GM12865 (cell line): ENCODE measurements at regions not wholly inside any gene's neighbourhood (a gene's known extent, or its start where the extent isn't known, plus 50 kb on each side); places are given as distances from the start of the nearest gene placed in this dataset.

ENCODE experiments used
- DNase-seq: peaks from one replicate; pipeline ENCODE4 v3.0.0; 2010; ENCODE audit warnings: low read depth
- H3K4me3 ChIP-seq: 2 replicates; pipeline ENCODE4 v1.5.1; 2011; ENCODE audit warnings: mild to moderate bottlenecking, low read depth, low read length, control low read depth
- TF ChIP-seq, protein P1 (sequence below): IDR thresholded peaks from 2 replicates; pipeline ENCODE4 v1.5.1; 2011; ENCODE audit warnings: low read length, control low read depth, low read depth, inconsistent platforms; ENCODE audit not compliant: insufficient read depth; ENCODE audit errors: missing control alignments

GRCh38 chr11:92916299-92916698 is 53.2 kb upstream of the MTNR1B start:
- no peak for DNase-seq
- no peak overlapping the region for H3K4me3 ChIP-seq
- TF ChIP-seq, protein P1, sequence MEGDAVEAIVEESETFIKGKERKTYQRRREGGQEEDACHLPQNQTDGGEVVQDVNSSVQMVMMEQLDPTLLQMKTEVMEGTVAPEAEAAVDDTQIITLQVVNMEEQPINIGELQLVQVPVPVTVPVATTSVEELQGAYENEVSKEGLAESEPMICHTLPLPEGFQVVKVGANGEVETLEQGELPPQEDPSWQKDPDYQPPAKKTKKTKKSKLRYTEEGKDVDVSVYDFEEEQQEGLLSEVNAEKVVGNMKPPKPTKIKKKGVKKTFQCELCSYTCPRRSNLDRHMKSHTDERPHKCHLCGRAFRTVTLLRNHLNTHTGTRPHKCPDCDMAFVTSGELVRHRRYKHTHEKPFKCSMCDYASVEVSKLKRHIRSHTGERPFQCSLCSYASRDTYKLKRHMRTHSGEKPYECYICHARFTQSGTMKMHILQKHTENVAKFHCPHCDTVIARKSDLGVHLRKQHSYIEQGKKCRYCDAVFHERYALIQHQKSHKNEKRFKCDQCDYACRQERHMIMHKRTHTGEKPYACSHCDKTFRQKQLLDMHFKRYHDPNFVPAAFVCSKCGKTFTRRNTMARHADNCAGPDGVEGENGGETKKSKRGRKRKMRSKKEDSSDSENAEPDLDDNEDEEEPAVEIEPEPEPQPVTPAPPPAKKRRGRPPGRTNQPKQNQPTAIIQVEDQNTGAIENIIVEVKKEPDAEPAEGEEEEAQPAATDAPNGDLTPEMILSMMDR: no peak

DNA sequence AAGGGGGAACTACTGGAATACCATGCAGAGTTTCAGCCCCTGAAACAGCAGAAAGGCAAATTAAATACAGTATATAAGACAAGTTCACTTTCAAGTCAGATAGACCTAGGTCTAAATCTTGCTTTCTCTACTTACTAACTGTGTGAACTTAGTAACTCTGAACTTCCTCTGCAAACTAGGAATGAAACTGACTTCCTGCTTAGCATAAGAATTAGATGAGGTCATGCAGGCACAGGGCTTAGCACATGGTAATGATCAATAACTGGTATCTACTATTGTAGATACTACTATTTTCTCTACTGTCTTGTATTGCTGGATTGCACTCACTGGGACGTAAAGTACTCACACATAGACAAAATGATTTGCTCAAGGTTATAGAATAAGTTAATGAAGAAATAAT is 51.5 kb upstream of the MTNR1B start:
- DNase-seq: no peak
- TF ChIP-seq, protein P1: no peak
- H3K4me3 ChIP-seq: no peak overlapping the region

DNA sequence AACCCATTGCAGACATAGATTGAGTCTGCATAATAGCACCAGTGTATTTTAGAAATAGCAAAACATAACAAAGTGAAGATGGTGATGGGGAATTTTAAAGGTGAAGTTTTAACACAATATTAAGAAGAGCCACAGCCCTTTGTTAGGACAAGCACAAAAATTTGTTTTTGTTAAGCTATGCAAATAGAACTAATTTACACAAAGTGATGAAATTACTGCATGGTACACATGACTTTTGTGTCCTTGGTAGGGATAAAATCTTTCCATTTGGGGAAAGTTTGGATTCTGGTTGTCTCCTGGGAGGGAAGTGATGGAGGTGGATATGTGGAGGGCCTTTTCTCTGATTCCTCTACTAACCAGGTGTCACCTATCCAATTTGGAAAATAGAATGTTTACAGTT is 50.4 kb upstream of the MTNR1B start:
- H3K4me3 ChIP-seq: no peak overlapping the region
- TF ChIP-seq, protein P1: no peak
- DNase-seq: no peak
